C1 segment of cervical spinal cord (tissue), 14 donors: ENCODE measurements at regions not wholly inside any gene's neighbourhood (a gene's known extent, or its start where the extent isn't known, plus 50 kb on each side); places are given as distances from the start of the nearest gene placed in this dataset.

Experiments used
- DNase-seq, 14 donors: peaks; one replicate each; lab custom pipeline; 2025; lab: John Stamatoyannopoulos, UW

DNA sequence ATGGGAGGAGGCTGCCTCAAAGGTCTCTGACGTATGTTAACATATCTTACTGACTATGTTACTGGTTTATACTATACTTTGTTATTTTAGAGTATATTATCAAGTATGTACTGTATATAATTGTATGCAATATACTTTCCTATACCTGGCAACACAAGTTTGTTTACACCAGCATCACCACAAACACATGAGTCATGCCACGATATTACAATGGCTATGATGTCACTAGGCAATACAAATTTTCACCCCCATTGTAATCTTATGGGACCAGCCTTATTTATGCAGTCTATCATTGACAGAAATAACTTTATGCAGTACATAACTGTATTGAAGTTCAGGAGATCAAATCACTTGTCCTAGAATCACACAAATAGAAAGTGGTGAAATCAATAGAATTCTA lies 329.9 kb upstream of the SLC7A11 start:
- no peak for DNase-seq

DNA sequence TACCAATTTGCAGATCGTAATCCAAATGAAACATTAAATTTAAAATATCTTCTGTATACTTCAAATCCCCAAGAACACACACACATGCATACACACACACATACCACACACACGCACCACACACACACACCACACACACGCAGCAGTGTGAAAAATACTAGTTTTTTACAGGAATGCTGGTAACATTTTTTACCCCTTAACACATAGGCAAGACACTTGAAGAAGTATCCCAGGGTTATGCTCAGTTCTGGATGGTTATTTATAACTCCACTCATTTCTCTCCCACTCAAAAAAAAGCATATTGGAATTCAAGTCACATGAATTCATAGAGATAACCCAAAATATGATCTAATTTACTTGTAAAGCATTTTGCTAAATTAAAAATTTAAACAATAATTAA lies 325.5 kb upstream of the SLC7A11 start:
- no peak for DNase-seq

DNA sequence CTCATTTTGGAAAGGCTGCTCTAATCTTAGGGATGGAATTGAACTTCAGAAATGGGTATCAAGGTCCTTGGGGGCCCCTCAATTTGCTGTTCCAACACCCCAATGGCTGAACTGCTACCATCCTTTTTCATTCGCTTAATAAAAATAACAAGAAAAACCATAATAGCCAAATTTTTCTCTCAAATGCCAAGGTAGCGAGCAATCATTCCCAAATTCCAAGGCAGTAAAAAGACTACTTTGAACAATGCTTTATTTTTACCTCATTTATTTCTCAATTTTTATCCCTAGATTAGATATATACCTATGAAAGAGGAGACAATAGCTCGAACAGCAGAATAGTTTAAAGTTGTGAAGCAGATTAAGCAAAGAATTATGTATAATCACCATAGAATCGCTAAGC lies 323.4 kb upstream of the SLC7A11 start:
- no peak for DNase-seq

DNA sequence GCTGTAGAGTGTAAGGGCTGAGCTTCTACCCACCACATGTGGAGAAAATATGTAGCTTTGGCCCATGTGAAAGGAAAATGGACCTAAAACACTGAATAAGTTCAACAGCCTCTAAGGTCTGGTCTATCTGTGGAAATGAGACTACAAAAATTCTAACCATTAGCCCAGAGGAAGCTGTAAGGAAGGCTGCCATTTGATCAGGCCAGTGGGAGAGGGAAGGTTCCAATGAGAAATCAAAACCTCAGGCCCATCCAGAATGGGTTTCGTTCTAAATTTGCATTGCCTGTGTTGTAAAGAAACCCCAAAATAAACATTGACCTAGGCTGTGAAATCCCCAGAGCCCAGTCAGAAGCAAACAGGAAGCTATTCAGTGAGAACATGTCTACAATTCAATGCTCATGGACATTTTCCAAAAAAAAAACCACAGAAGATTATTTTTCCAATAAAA lies 320.4 kb upstream of the SLC7A11 start:
- no peak for DNase-seq

DNA sequence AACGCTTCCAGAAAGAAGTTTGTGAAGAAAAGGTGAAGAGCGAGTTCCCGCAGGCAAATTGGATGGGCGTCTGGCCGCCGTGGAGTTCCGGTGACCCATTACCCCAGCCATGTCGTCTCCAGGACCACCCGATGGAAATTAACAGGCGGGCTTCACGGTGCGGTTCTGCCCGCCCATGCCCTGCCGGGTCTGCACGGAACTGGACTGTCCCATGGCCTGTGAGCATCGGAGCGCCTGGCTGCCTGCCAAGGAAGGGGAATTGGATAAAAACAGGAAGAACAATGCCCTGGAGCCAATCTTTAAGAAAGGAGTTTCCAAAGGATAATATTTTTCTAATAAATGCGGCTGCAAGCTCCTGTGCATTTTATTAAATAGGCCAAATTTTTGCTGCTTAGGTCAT lies 319.8 kb upstream of the SLC7A11 start:
- DNase-seq, result no peak

DNA sequence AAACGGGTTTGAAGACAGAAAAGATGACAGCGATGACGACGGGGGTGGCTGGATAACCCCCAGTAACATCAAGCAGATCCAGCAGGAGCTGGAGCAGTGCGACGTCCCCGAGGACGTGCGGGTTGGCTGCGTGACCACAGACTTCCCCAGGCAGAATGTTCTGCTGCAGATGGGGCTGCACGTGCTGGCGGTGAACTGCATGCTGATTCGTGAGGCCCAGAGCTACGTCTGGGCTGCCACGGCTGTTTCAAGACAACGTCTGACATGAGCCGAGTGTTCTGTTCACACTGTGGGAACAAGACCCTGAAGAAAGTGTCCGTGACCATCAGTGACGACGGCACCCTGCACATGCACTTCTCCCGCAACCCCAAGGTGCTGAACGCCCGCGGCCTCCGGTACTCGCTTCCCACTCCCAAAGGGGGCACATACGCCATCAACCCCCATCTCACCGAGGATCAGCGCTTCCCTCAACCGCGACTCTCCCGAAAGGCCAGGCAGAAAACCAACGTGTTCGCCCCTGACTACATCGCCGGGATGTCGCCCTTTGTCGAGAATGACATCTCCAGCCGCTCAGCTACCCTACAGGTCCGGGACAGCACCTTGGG lies 319.2 kb upstream of the SLC7A11 start:
- DNase-seq, result no peak

DNA sequence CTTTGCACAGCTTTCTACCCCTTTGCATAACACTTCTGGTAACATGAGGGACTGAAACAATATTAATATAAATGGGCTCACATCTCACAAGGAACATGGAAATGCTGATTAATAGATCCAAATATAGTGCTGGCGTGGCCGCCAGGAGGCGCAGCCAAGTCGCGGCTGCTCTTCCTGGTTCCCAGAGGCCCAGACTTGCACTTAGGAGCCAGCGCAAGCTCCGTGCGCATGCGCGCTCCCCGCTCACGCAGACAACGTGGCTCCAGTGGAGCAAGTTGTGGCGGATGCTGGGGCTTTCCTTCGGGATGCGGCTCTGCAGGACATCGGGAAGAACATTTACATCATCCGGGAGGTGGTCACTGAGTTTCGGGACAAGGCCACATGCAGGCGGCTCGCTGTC lies 318.3 kb upstream of the SLC7A11 start:
- no peak for DNase-seq

DNA sequence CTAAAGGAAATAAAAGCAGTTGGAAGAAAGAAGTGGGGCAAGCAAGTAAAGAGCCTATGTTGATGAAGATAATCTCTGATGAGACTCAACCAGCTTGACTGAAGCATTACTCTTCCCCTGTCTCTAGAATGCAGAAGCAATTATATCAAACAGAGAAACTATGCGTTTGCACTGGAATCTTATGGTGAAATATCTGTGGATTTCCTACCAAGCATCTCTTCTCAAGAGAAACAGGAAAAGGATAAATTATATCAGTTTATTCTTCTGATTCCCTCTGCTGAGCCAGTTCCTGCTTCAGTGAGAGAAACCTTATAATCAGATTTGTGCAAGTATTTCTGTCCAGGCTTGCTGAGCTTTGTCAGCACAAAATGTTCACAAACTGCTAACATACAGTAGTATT lies 316.7 kb upstream of the SLC7A11 start:
- DNase-seq, result no peak

DNA sequence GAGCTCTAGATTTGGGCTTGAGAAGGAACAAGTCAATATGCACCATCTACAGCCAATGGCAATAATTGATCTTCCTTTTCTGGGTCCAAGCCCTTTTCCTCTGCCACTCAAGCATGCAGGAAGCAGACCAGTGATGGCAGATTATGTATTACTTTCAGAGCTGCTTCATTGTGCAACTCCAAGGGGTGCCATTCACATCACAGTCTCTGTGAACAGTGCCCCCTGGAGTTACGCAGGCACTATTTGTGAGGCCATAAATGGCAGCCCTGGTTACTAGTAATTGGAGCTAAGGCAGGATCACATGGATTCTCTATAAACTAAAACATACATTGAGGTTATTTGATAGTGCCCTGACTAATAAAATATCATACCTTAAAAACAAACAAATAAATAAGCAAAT lies 313.4 kb upstream of the SLC7A11 start:
- no peak for DNase-seq

DNA sequence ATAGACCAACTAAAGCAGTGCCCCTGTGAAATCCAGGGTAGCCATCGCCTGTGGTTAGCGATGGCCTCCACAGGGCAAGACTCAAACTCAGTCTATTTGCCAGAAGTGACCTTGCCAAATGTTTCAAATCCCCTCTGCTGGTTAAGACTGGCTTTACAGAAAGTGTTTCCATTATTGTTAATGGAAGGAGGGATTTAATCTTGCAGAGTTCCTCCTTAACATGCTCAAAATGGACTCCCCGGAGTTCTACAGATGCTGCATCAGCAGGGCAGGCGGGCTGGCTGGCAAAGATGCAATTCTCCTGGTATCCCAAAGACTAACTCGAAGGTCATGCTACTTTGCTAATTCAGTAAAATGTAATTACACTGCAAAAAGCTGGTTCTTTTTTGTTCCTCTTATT lies 313.0 kb upstream of the SLC7A11 start:
- DNase-seq, result no peak

DNA sequence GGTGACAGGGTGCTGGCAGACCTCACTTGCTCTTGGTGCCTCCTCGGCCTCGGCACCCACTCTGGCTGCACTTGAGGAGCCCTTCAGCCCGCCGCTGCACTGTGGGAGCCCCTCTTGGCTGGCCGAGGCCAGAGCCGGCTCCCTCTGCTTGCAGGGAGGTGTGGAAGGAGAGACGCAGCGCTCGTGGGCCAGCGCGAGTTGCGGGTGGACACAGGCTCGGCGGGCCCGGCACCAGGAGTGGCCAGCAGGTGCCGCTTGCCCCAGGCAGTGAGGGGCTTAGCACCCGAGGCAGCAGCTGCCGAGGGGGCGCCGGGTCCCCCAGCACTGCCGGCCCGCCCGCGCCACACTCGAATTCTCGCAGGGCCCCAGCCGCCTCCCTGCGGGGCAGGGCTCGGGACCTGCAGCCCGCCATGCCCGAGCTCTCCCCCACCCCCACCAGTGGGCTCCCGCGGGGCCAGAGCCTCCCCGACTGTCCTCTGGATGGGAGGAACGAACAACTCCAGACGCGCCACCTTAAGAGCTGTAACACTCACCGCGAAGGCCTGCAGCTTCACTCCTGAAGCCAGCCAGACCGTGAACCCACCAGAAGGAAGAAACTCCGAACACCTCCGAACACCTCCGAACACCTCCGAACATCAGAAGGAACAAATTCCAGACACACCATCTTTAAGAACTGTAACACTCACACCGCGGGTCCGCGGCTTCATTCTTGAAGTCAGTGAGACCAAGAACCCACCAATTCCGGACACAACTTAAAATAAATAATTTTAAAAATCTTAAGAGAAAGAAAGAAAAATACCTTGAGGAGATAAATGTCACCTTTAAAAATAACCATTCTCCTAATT lies 311.1 kb upstream of the SLC7A11 start:
- DNase-seq, result no peak

DNA sequence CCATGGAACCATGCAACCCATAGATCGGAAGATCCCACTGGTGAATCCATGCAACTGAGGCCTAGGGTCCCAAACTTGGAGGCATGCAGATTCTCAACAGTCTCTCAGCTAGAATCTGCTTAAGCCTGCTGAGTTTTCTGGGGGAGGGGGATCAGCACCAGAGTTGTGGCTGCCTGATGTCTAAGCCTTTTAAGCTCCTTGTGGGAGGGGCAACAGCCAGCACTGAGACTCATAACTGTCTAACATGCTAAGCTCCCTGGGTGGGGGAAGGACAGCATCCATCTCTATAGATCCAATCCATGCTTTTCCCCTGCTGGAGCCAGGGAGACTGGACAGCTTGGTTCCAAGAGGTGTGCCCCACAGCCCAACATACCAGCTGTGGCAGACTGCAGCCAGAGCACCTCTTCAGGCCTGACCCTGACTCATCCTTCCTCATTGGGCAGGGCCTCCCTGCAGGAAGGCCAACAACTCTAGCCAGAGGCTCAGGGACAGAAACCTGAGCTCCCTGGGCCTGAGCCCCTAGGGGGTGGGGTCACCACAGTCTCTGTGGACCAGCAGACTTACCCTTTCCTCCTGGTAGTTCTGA lies 300.1 kb upstream of the SLC7A11 start:
- DNase-seq, result no peak

DNA sequence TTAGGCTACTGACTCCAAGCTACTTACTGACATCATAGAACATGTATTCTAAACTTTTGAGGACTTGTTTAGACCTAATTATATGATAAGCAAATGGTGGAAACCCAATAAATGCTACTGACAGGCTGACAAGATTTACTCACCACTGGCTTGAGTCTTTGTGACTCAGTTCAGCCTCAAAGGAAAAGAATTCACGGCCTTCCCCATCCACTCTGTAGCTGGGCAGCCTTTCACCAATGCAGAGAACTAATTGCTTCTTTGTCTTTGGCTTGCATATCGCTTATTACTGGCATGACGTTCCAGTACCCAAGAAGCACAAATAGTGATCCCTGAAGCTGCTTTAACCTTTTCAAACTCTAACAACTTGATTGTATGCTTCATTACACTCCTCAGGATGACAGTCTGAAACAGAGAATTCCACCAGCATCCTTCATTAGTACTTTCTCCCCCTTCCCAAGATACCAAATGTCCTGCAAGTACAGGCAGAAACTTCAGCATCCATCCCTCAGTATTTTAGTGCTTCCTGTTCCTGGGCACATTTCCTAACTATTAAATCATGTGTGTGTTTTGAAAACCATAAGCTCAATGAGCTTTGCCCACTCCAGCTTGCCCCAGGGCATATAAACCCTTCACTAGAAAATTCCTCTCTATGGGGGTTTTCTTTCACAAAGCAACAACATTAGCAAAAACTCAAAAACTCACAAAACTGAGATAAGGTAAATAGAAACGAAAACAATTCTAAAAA lies 298.1 kb upstream of the SLC7A11 start:
- DNase-seq, result no peak

DNA sequence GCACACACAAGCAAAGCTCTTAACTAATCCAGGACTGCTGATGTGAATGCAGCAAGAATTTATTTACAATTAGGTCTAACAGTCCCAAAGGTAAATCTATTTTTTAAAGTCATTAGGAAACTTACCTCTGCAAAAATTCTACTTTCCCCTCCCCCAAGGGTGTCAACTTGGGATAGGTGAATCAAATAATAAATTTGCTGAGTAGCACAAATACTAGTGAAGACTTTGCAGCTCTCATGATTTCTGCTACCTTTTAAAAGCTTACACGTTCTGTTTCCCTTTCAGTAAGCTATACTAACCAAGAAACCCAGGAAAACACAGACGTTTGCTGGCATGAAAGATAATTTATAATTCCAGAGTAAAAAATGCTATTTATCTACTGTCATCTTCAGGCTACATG lies 296.6 kb upstream of the SLC7A11 start:
- DNase-seq, result no peak

DNA sequence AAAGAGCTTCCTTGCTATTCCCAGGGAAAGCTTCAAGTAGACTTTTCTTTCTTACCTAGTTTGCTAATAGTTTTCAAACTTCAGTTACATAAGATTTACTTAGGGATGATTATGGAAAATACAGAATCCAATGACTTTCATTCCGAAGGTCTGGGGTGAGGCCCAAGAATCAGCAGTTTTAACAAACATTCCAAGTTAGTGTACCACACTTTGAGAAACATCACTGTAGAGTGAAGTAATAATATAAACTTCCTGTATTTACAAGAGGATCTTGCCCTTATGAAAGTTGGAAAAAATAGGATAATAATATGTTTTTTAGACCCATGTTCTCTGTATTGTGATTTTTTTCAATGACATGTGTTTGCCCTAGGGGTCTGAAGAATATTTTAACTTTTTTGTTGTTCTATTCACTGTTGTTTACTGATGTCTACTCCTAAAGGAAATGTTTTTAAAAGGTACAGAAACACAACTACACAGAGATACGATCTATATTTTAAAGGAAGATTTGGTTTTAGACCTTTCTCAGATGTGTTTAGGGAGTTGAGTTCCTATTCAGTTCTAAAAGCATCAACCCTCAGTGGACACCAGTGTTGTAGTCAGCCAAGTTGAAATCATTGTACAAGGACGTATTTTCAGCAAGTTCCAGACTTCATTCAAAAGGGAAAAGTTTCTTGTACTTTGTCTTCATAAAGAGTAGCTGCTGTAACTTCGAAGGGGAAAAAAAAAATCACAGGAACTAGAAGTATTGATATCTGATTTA lies 295.8 kb upstream of the SLC7A11 start:
- DNase-seq, result no peak

DNA sequence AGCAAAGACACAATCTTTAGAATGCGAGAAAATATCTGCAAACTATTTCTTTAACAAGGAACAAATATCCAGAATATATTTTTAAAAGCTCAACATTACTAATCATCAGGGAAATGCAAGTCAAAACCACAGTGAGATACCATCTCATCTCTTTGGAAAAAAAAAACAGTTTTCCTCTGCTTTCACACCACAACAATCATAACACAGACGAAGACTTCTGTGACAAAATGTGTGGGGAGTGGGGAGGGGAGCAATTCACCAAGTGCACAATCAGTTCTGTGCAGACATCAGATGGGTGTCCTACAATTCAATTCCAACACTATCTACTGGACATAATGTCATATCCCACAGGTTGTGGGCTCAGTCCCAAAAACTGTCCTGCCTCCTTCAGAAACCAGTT lies 293.2 kb upstream of the SLC7A11 start:
- DNase-seq, result no peak

DNA sequence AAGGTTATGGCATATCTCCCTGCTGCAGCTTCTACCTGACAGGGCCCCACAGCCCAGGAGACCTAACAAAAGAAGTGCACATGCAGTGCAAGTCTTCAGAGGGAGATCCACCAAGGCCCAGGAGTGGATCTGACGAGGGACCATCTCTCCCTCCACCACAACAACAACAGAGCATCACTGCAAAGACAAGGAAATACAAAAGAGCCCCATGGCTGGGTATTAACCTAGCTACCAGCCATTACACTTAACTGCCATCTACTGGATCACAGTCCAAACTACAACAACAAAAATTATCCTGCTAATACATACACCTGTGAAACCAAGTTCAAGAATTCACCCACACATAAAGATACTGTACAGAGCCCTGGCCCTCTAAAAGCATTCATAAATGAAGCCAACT lies 280.2 kb upstream of the SLC7A11 start:
- no peak for DNase-seq

DNA sequence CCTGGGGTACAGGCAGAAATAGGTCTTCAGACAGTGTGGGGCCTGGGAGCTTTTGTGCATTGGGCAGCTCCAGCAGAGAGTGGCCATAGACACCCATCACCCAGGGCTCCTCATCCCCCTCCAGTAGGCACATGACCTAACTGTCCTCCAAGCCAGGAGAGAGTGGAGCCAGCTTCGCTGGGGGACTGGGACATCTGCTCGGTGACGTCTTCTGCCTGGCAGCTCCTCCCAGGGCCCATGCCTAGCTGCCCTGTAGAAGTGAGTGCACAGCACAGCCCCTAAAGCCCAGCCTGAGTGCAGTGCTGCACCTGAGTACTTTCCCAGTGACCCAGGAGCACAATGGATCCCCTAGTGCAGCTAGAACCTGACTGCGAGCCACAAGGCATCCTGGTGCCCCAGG lies 279.7 kb upstream of the SLC7A11 start:
- no peak for DNase-seq

DNA sequence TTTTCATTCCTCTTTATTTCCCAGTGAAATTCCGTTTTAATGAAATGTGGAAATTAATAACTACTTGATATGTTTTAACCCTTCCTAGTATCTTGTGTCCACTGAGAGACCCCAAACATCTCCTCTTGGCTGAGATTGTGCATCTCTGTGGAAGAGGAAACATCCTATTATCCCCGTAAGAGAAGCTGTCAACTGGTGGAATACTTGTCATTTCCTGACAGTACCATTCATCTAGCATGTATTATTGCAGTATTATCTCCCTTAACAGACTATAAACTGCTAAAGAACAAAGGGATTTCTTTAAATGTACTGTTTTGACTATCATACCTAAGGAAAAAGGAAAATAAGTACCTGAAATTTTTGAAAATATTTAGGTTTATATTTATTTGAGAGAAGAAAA lies 277.3 kb upstream of the SLC7A11 start:
- no peak for DNase-seq

DNA sequence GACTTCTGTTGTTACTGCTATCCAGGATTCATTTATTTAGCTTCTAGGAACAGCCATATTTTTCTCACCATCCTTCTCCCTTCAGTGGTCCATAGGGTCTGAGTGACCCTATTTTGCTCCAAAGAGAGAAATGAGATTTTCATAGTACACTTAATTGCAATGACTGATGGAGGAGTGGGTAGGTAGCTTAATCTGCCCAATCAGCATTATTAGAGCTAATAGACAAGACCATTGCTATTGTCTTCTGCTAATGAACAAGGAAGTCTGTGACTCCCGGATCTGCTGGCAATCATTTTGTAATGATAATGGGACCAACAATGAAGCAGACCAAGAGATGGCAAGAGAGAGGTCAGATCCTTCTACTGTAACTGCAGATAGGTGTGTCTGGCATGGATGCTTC lies 271.4 kb upstream of the SLC7A11 start:
- DNase-seq, result no peak

DNA sequence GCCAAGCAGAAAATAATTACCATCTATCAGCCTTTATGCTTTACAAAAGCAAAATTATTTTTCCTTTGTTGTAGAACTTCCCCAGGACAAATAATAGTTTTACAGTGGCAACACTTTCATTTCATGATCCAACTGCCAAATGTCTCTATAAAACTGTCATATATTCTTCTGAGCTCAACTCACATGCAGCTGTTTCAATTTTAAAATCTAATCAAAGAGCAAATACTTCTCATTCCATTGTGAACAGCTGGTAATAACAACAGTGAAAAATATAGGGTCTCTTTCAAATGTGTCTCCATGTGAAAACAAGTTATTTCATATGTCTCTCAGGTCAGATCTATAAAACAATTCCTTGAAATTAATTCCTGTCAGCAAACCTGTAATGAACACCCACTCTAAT lies 270.6 kb upstream of the SLC7A11 start:
- DNase-seq, result no peak

DNA sequence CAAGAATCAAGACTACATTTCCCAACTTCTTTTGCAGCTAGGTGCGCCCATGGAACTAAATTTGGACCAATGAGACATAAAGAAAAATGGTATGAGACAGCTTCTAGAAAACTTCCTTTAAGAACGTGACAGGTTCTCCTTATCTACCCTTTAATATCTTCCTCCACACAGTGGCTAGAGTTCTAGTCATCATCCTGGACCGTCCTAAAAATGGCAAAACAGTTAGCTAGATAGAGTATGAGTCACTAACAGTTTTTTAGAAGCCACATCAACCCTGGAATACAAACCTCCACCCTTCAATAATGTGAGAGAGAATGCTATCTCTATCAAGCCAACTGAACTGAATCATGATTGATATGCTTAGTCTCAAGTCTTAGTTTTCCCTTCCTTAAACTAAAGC lies 267.9 kb upstream of the SLC7A11 start:
- DNase-seq, result no peak
